GM12875 (cell line): ENCODE measurements at regions not wholly inside any gene's neighbourhood (a gene's known extent, or its start where the extent isn't known, plus 50 kb on each side); places are given as distances from the start of the nearest gene placed in this dataset.

Source experiments
- H3K4me3 ChIP-seq: one replicate; pipeline ENCODE4 v1.5.1; 2011; ENCODE audit warnings: low read depth, low read length, control low read depth
- CTCF ChIP-seq: IDR thresholded peaks from 2 replicates; pipeline ENCODE4 v1.5.1; 2011; ENCODE audit warnings: low read depth, mild to moderate bottlenecking, control low read depth, inconsistent platforms, low read length, moderate library complexity, borderline replicate concordance; ENCODE audit not compliant: insufficient read depth

- no peak for TF ChIP-seq CTCF
- H3K4me3 ChIP-seq = no peak overlapping the region
Measured at GRCh38 chr2:771538-771937, 94.3 kb upstream of the TMEM18 start.

GRCh38 chr2:770776-771175 lies 93.6 kb upstream of the TMEM18 start:
- TF ChIP-seq CTCF = no peak
- no peak overlapping the region for H3K4me3 ChIP-seq

- TF ChIP-seq CTCF = no peak
- H3K4me3 ChIP-seq = no peak overlapping the region
Measured at GRCh38 chr2:769771-770170, 92.6 kb upstream of the TMEM18 start.

- TF ChIP-seq CTCF = no peak
- no peak overlapping the region for H3K4me3 ChIP-seq
Measured at GRCh38 chr2:768451-768850, 91.2 kb upstream of the TMEM18 start.

- H3K4me3 ChIP-seq = no peak overlapping the region
- TF ChIP-seq CTCF = no peak
Measured at GRCh38 chr2:767944-768343, 90.7 kb upstream of the TMEM18 start.

GRCh38 chr2:767440-767839 lies 90.2 kb upstream of the TMEM18 start:
- no peak for TF ChIP-seq CTCF
- no peak overlapping the region for H3K4me3 ChIP-seq

GRCh38 chr2:766255-766654 lies 89.0 kb upstream of the TMEM18 start:
- TF ChIP-seq CTCF = no peak
- no peak overlapping the region for H3K4me3 ChIP-seq
